Activated T-cell treated with anti-CD3 and anti-CD28 coated beads, Interleukin-2, amount 50 U/mL, for 72 hours (primary cell): ENCODE measurements at regions not wholly inside any gene's neighbourhood (a gene's known extent, or its start where the extent isn't known, plus 50 kb on each side); places are given as distances from the start of the nearest gene placed in this dataset.
A peak's percentile ranks its signal among the peaks of the same experiment; 100 is the strongest.

Source experiments
- ATAC-seq, 2 donors: fragments of 150-1000 bp; cut with Tn5 transposase; replicated peaks in 1 of 2; 2 replicates each; pipeline ENCODE4 v1.10.0; 2021; ENCODE audit warnings: moderate library complexity in 2 of 2, mild to moderate bottlenecking in 1 of 2
- DNase-seq, 2 donors: peaks; one replicate each; pipeline ENCODE4 v3.0.0; 2021 to 2022; ENCODE audit warnings: mixed read lengths in 1 of 2
- H3K27ac Mint-ChIP-seq: one replicate; pipeline ENCODE4 v1.8.0; 2022; ENCODE audit warnings: mild to moderate bottlenecking, moderate library complexity, mixed read lengths
- H3K27me3 Mint-ChIP-seq: one replicate; pipeline ENCODE4 v1.8.0; 2022; ENCODE audit warnings: low read depth, mixed read lengths
- H3K36me3 Mint-ChIP-seq, 2 donors: one replicate each; pipeline ENCODE4 v1.8.0; 2022; ENCODE audit warnings: mixed read lengths in 2 of 2, mild to moderate bottlenecking in 1 of 2; ENCODE audit not compliant: insufficient read depth in 2 of 2
- H3K4me1 Mint-ChIP-seq: one replicate; pipeline ENCODE4 v1.8.0; 2022; ENCODE audit warnings: low read depth, mixed read lengths
- H3K4me3 Mint-ChIP-seq, 2 donors: one replicate each; pipeline ENCODE4 v1.8.0; 2022; ENCODE audit warnings: mild to moderate bottlenecking in 2 of 2, mixed read lengths in 2 of 2, moderate library complexity in 2 of 2
- H3K9me3 Mint-ChIP-seq, 2 donors: one replicate each; pipeline ENCODE4 v1.8.0; 2022; ENCODE audit warnings: mixed read lengths in 2 of 2

DNA sequence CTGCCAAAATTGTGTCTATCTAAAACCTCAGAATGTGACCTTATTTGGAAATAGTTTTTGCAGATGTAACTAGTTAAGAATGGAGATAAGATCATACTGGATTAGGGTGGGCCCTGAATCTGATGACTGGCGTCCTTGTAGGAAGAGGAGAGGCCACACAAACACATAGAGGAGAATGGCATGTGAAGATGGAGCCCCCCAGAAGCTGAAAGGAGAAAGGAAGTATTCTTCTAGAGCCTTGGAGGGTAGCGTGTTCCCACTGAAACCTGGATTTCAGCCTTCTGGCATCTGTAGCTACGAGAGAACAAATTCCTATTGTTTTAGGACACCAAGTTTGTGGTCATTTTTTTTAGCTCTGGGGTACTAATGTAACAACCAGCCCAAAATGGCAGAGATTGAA is 423.0 kb upstream of the TPM1 start:
- ATAC-seq (no peak), DNase-seq (no peak)
- H3K27me3 Mint-ChIP-seq = no peaks in the 10 kb centered on the region
- no peaks in the 10 kb centered on the region for H3K9me3 Mint-ChIP-seq
- no peak overlapping the region for H3K4me3 Mint-ChIP-seq
- no peaks in the 10 kb centered on the region for H3K36me3 Mint-ChIP-seq
- H3K27ac Mint-ChIP-seq = no peak overlapping the region
- H3K4me1 Mint-ChIP-seq = no peaks in the 10 kb centered on the region

DNA sequence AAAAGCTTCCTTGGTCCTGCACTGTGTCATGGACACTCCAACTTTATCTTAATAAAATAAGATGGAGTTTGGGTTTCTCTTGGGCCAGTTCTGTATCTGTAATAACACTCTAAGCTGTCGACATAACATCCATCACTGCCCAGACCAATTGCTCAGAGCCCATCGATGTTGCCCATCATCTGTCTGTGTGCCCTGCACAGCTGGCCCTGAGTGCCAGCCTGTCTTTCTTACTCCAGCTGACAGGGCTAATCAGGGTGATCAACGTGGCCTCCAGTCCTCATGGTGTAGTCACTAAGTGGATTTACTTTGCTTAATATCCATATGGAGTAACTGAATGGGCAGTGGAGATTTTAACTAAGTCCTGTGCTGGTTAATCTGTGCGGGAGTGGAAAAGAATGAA is 419.8 kb upstream of the TPM1 start:
- Mint-ChIP-seq H3K36me3 (no peaks in the 10 kb centered on the region), H3K4me1 (no peaks in the 10 kb centered on the region), H3K4me3 (no peak overlapping the region), H3K9me3 (no peaks in the 10 kb centered on the region), H3K27ac (no peak overlapping the region), H3K27me3 (peaks cover 10% of the 10 kb centered on the region)
- DNase-seq (no peak), ATAC-seq (no peak)

DNA sequence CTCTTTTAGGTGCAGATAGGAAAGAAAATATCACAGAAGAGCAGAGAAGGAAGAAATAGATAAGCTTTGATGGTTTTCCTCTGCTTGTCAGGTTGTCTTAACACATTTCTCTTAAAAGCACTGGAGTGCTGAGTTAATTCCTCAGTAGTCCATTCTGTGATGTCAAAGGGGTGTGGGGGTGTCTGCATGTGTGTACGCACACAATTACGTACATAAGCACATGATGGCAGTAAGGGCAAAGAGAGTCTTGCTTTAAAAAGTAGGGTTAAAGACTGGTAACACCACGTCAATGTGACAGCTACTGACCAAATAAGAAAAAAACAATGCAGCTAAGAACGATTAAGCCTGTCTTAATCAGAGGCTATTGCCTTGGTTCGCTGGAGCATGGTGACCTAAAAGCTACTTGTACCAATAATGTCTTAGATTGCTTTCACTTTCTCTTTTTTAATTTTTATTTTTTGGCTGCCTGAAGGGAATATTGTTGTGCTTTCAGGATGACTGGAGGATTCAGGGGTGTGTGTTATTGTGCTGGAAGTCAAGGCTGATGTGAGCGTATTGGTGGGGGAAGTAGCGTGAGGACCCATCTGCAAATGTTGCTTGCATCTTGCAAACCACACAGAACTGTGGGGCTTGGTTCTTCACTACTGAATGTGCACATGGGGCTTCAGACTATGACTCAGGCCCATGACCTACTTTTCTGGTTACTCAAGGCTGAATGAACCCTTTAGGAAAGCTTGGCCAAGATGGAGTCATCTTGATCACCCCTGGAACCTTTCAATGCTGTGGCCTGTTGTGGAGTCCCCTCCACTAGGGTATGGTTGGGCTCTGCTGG is 417.8 kb upstream of the TPM1 start:
- Mint-ChIP-seq H3K27me3 (peaks cover 16% of the 10 kb centered on the region), H3K9me3 (no peaks in the 10 kb centered on the region), H3K4me3 (peak overlapping the region in 1 of 2 donors; percentile 60), H3K27ac (no peak overlapping the region), H3K4me1 (no peaks in the 10 kb centered on the region), H3K36me3 (no peaks in the 10 kb centered on the region)
- DNase-seq = peak in 1 of 2 donors; percentile 1
- ATAC-seq = peak; percentile 62 to 90

GRCh38 chr15:62625429-62626033 is 417.0 kb upstream of the TPM1 start:
- no peaks in the 10 kb centered on the region for H3K36me3 Mint-ChIP-seq
- H3K27ac Mint-ChIP-seq = no peak overlapping the region
- DNase-seq (no peak), ATAC-seq (no peak)
- H3K4me3 Mint-ChIP-seq = peak overlapping the region in 1 of 2 donors; percentile 60
- H3K27me3 Mint-ChIP-seq = peaks cover 24% of the 10 kb centered on the region
- H3K9me3 Mint-ChIP-seq = no peaks in the 10 kb centered on the region
- no peaks in the 10 kb centered on the region for H3K4me1 Mint-ChIP-seq

GRCh38 chr15:62626903-62627302 is 415.6 kb upstream of the TPM1 start:
- no peaks in the 10 kb centered on the region for H3K9me3 Mint-ChIP-seq
- ATAC-seq (no peak), DNase-seq (no peak)
- no peaks in the 10 kb centered on the region for H3K4me1 Mint-ChIP-seq
- peaks cover 25% of the 10 kb centered on the region for H3K27me3 Mint-ChIP-seq
- no peak overlapping the region for H3K4me3 Mint-ChIP-seq
- H3K36me3 Mint-ChIP-seq = no peaks in the 10 kb centered on the region
- no peak overlapping the region for H3K27ac Mint-ChIP-seq

DNA sequence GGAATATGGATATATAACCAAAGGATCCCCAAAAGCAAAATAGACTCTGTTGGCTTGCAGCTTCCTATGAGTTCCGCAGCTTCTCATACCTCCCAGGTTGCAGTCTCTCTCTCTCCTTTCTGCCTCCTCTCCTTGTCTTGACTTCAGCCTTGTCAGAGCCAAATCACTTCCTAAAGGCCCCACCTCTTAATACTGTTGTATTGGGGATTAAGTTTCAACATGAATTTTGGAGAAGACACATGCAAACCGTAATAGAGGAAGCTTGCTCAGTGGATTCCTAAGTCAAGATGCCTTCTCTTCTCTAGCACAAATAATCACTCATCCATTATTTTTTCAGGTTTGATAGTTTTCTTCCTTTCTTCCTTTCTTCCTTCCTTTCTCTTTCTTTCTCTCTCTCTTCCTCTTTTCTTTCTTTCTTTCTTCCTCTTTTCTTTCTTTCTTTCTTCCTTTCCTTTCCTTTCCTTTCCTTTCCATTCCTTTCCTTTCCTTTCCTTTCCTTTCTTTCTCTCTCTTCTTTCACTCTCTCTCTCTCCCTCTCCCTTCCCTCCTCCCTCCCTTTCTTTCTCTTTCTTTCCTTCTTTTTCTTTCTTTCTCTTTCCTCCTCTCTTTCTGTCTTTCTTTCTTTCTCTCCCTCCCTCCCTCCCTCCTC is 411.3 kb upstream of the TPM1 start:
- no peak overlapping the region for H3K4me3 Mint-ChIP-seq
- H3K27me3 Mint-ChIP-seq = peaks cover 27% of the 10 kb centered on the region
- DNase-seq (no peak), ATAC-seq (no peak)
- no peaks in the 10 kb centered on the region for H3K4me1 Mint-ChIP-seq
- H3K27ac Mint-ChIP-seq = no peak overlapping the region
- no peaks in the 10 kb centered on the region for H3K9me3 Mint-ChIP-seq
- H3K36me3 Mint-ChIP-seq = no peaks in the 10 kb centered on the region

DNA sequence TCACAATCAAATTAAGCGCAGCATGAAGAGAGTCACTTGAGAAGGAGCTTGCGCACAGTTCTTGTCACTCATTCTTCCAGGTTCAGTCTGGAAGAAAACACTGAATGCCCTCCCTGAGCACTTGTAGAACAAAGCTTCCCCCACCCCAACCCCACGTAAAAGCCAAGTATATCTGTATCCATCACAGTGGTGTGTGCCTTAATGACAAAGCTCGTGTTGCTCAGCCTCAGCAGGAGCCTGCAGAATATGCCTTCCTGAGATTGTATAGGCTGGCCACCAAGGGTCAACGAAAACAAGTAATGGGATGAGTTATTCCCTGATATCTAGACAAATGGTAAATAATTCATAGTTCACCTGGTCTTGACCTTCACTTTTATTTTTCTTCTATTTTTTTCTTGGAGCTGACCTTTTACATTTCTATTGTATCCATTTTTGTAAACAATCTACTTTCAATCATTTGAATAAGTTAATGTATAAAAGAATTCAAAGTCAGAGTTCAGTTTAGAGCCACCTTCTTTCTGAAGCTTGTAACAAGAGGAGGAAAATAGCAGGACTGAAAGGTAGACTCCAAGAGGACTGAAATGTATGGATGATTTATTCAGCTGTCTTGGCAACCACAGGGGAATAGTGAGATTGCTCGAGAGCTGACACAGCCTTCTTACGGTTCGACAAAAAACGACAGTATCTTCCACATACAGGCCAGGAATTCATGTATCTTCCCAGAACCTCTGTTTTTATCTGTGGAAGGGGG is 405.5 kb upstream of the TPM1 start:
- DNase-seq = no peak
- Mint-ChIP-seq H3K4me3 (no peak overlapping the region), H3K4me1 (no peaks in the 10 kb centered on the region), H3K9me3 (no peaks in the 10 kb centered on the region), H3K27me3 (peaks cover 7% of the 10 kb centered on the region), H3K36me3 (no peaks in the 10 kb centered on the region), H3K27ac (no peak overlapping the region)
- ATAC-seq = no peak

DNA sequence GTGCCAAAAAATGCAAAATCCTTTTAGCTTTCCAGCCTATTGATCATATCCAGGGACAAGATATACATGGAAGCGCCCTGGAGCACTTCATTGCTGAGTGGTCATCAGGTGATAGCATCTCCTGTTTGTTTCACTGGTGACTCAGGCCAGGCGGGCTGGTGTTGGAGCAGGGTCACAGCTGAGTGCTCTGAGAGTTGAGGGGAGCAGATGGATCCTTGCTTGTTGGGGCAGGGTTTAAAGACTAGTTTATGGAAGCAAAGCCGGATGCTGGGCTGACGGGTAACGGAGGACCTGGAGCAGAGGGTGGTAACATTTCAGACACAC is 405.0 kb upstream of the TPM1 start:
- DNase-seq (no peak), ATAC-seq (no peak)
- Mint-ChIP-seq H3K4me1 (no peaks in the 10 kb centered on the region), H3K9me3 (no peaks in the 10 kb centered on the region), H3K36me3 (no peaks in the 10 kb centered on the region), H3K27ac (no peak overlapping the region), H3K4me3 (no peak overlapping the region), H3K27me3 (peaks cover 7% of the 10 kb centered on the region)

DNA sequence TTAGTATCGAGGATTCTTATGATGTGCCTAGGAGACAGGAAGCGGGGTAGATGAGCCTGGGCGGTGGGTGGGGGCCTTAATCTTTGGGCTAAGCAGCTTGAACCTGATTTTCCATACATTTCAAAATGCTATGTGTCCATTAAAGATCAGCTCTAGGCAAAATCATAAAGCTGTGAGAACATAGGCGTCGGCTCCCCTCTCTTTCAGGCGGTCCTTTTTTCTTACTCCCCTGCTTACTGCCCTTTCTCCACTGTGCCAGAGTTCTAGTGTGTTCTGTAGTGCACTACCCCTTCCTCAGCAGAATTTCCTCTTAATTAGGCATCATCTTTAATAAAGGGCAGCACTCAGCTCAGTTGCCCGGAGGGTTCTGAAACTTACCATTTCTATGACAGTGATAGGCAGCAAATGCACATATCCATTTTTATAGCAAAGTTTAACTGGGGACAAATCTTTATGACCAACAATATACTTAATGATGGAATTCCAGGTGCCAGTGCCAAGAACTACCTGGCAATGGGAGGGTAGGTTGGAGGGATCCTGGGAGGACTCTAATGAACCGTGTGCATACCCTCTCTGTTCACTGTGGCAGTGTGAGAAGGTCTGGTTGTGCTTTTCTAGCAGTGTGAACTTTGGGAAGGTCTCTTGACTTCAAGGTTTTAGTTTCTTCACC is 404.5 kb upstream of the TPM1 start:
- DNase-seq (no peak), ATAC-seq (no peak)
- H3K36me3 Mint-ChIP-seq = no peaks in the 10 kb centered on the region
- H3K4me1 Mint-ChIP-seq = no peaks in the 10 kb centered on the region
- no peak overlapping the region for H3K27ac Mint-ChIP-seq
- H3K4me3 Mint-ChIP-seq = no peak overlapping the region
- no peaks in the 10 kb centered on the region for H3K9me3 Mint-ChIP-seq
- peaks cover 7% of the 10 kb centered on the region for H3K27me3 Mint-ChIP-seq

DNA sequence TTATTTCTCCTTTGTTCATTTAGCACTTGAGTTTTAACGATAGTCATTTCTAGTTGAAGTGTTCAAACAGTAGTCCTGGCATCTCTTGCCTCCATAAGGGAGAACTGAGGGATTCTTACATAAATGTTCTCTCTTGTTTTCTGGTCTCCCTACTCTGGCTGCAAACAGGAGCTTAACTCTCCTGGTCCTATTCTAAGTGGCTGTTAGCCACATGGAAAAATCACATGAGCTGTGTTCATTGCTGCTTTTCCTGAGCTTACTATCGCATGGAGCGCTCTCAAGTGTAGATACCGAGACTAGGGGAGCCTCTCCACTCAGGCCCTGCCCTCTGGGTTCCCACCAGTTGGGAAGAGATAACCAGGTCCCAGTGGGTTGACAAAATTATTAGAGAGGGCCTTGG is 403.1 kb upstream of the TPM1 start:
- H3K36me3 Mint-ChIP-seq = no peaks in the 10 kb centered on the region
- no peak overlapping the region for H3K4me3 Mint-ChIP-seq
- no peak for DNase-seq
- H3K4me1 Mint-ChIP-seq = no peaks in the 10 kb centered on the region
- H3K27ac Mint-ChIP-seq = no peak overlapping the region
- no peak for ATAC-seq
- no peaks in the 10 kb centered on the region for H3K9me3 Mint-ChIP-seq
- peaks cover 7% of the 10 kb centered on the region for H3K27me3 Mint-ChIP-seq

DNA sequence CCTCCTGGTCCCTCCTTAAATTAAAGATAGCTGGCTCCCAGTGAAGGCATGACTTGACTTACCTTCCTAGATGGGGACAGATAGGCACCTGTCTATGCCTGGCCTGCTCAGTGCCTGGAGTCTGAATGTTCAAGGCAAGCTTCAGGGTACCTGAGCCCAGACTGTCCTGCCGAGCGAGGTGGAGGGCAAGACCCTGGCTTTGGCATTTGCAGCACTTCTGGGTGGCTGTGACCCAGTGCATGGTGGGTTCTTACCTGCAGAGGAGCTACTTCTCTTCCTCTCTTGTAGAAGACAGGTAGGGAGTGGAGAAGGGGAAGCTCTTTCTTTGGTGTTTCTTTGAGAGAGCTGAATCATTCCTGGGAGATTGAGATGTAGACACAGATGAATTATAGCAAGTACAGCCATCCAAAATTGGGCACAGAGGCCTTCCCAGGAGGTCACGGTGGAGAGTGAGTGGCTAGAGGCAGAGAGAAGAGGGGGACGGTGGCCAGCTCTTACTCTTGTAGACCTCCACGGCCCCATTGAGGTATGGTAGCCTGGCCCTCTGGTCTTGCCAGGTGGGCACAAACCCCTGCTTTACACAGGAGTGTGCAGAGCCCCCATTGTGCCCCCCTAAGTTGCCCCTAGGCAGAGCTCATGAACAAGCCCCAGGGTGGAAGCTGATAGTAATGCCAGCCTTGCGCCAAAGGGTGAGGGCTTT is 402.5 kb upstream of the TPM1 start:
- no peak overlapping the region for H3K27ac Mint-ChIP-seq
- H3K4me1 Mint-ChIP-seq = no peaks in the 10 kb centered on the region
- peaks cover 7% of the 10 kb centered on the region for H3K27me3 Mint-ChIP-seq
- ATAC-seq = no peak
- no peaks in the 10 kb centered on the region for H3K36me3 Mint-ChIP-seq
- H3K4me3 Mint-ChIP-seq = no peak overlapping the region
- no peak for DNase-seq
- H3K9me3 Mint-ChIP-seq = no peaks in the 10 kb centered on the region

DNA sequence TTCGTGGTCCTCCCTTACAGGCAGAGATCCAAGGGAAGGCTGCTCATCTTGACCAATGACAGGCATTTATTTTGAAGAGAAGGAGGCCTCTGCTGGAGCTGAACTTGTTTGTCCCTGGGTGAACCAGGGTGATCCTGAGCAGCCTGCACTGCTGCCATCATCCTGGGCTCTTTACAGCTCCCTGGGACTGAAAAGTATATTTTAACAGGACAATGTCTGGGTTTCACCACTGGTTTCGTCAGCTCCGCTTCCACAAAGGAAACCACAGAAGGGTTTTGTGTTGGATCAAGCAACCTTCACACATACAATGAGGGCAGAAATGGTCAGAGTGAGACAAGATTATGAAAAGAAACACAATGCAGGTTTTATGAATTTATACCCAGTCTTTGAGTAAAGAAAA is 400.7 kb upstream of the TPM1 start:
- Mint-ChIP-seq H3K36me3 (no peaks in the 10 kb centered on the region), H3K4me3 (no peak overlapping the region), H3K9me3 (no peaks in the 10 kb centered on the region), H3K27me3 (no peaks in the 10 kb centered on the region), H3K4me1 (no peaks in the 10 kb centered on the region), H3K27ac (no peak overlapping the region)
- ATAC-seq (no peak), DNase-seq (no peak)
